HG03175 (cell line): ENCODE measurements at regions not wholly inside any gene's neighbourhood (a gene's known extent, or its start where the extent isn't known, plus 50 kb on each side); places are given as distances from the start of the nearest gene placed in this dataset.
"Not testable (repeated sequence)": the region's sequence is repeated elsewhere in the genome, so short reads cannot be mapped to it uniquely, and the experiment has no call there.

Experiments used
- ATAC-seq: cut with Tn5 transposase; IDR thresholded peaks from one replicate; pipeline ENCODE4 v1.9.1; 2021; ENCODE audit warnings: mild to moderate bottlenecking, moderate library complexity; ENCODE audit not compliant: unreplicated experiment

DNA sequence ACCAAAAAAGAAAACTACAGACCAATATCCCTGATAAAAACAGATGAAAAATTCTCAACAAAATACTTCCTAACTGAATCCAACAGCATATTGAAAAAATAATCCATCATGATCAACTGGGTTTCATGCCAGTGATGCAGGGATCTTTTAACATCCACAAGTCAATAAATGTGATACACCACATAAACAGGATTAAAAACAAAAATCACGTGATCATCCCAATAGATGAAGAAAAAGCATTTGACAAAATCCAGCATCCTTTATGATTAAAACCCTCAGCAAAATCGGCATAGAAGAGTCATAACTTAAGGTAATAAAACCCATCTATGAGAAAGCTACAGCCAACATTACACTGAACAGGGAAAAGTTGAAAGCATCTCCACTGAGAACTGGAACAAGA, 107.5 kb downstream of the DCLK3 start:
- ATAC-seq: no peak

DNA sequence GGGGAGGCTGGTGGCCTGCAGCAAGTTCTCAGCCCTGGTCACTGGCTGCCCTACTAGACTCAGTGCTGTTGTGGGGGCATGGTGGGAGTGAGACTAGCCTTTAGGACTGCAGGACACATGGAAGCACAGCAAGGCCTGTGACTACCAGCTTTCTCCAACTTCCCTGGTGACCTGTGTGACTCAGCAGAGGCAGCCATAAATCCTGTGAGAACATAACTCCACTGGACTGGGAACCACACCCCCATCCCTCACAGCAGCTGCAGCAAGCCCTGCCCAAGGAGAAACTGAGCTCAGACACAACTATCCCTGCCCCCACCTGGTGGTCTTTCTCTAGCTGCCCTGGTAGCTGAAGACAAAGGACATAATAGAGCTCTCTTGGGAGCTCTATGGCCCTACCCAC, 111.3 kb downstream of the DCLK3 start:
- ATAC-seq: no peak

DNA sequence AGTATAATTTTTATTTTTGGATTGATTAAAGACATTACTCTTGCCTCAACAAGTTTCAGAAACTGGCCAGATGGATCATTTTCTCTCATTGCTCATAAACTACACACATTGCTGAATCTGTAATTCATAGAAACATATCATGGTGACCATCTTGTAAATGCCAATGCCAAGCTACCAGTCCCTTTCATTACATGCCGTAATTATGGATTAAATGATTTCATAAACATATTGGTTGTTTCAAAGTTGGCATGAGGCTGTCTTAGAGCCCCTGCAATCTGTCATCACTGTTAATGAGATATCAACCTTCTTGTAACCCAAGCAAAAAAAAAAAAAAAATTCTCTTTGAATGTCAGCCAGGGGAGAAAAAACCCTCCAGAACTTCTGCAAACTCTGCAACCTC, 112.2 kb downstream of the DCLK3 start:
- no peak for ATAC-seq

DNA sequence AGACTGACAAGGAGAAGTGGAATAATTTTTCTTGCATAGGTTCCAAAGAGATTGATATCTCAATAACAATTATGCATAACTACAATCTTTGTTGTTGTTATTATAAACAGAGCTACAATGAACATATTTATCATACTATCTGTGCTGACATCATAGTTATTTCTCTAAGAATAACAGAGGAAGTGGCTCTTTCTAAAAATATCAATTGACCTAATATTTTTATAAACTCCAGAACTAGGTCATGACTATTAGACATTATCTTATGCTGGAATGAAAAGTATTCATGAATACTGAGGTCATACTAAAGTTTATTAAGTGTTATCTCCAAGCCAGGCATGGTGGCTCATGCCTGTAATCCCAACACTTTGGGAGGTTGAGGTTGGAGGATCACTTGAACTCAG, 114.1 kb downstream of the DCLK3 start:
- ATAC-seq: no peak

DNA sequence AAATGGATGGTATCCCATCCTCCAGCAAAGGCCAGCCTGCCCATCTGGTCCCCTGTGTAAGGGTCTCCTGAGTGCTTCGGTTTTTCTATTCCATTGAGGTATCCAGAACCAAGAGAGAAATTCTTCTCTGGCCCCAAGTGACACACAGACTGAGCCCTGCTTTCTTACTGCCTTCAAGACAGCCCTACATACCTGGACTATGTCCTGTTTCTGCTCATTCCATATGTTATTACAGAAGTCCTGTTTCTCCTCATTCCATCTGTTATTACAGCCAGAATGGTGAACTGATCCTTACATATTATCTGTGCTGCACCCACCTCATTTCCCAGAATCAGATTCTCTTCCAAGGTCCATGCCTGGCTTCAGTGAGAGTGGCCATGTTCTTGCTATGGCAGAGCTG, 115.2 kb downstream of the DCLK3 start:
- no peak for ATAC-seq

DNA sequence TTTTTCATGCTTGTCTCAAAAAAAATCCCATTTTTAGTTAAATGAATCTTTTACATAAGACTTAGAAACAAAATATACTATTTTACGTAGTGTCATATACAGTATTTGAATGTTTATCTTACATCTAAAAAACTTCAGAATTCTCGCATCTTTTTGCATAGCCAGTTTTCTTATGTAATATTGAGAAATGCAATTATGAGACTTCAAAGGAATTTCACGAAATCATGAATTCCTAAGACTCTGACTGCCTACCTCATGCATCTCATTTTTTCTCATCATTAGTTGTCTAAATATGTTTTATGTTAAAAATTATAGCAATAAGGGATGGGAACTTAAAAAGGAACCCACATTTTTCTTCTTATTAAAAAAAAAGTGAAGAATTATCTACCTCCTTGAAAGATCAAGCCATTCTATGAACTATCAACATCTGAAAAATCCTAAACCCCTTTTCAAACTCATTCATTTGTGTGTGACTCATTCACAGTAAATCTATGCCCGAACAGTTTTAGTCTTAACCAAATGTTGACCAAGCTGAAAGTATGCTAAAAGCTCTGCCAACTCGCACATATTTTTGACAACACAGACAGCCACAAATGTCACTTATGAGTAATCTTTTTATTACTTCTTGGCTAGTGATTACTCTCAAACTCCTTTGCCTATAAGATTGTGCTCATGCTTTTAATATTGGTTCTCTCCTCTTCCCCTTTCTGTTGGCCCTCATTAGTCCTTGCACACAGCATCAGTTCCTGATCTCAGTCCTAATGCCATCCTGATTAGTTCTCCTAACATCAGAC, 115.9 kb downstream of the DCLK3 start:
- ATAC-seq: peak; percentile 82

DNA sequence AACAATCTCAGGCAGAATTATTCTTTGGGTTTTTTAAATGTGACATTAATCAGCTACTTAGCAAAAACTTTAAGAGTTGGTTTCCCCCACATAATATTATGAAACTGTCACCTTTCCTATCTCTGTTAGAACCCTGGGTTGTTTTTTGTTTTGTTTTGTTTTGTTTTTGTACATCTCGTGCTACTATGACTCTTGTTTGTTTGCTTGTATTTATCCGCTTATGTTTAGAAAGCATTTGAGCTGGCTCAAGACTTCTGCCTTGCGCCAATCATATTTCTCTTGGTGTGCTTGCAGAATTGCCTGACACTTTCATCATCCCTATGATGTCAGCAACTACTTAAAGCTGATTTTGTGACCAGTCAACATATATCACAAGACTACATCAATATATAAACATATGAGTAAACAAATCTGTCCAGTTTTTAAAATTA, 116.9 kb downstream of the DCLK3 start:
- no peak for ATAC-seq

DNA sequence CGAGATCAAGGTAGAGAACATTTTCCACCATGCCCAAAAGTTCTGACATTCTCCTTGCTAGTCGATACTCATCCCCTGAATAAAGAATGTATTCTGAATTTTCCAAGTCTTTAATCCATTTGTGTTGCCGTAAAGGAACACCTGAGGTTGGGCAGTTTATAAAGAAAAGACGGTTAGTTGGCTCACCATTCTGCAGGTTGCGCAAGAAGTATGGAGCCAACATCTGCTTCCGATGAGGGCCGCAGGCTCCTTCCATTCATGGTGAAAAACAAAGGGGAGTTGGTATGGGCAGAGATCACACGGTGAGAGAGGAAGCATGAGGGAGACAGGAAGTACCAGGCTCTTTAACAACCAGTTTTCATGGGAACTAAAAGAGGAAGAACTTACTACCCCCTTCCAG, 121.2 kb downstream of the DCLK3 start:
- no peak for ATAC-seq

DNA sequence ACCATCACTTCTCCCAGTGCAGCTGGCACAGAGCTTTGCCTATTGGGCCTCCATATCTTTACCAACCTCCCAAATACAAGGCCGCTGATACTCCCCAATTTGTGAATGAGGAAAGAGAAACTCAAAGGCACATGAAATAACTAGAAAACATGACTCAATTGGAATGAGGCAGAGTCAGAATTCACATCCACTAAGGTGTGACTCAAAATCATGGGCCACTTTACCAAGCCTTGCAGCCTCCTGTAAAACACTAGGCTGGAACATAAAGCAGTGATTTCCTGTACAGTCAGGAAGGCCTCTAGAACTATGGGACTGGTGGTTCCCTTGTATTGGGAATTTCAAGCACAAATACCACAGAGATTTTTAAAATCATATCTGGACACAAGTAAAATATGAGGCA, 128.6 kb downstream of the DCLK3 start:
- no peak for ATAC-seq

DNA sequence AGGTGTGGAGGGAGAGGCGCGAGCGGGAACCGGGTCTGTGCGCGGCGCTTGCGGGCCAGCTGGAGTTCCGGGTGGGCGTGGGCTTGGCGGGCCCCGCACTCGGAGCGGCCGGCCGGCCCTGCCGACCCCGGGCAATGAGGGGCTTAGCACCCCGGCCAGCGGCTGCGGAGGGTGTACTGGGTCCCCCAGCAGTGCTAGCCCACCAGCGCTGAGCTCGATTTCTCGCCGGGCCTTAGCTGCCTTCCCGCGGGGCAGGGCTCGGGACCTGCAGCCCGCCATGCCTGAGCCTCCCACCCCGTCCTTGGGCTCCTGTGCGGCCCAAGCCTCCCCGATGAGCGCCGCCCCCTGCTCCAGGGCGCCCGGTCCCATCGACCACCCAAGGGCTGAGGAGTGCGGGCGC, 130.5 kb downstream of the DCLK3 start:
- not testable (repeated sequence) for ATAC-seq

DNA sequence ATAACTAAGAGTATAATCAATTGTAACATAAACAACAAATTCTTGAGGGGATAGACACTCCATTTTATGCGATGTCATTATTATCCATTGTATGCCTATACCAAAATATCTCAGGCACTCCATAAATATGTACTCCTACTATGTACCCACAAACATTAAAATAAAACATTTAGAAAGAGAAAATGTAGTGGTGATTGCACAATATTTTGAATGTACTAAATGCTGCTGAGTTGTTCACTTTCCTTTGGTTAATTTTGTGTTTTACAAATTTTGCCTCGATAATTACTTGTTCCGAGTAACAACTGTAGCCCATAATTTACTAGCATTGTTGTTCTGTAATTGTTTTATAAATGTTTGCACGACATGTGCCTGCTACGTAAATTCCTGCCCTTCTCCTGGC, 131.3 kb downstream of the DCLK3 start:
- no peak for ATAC-seq

DNA sequence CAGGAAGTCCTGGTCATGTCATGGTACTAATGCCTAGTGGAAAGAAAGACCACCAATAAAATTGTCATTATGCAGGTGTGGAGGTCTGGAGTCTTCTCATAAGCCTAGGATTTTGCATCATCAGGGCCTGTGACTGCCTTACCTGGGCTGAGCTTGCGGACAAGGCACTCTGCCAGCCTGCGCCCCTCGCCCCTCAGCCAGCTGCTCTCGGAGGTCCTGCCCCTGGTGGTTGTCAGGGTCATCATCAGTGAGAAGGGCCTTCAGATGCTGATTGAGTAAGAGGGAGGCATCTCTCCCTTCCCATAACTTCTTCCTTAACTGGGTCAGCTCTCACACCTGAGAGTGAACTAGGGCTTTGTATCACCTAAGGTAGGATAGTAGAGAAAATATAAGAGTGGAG, 132.8 kb downstream of the DCLK3 start:
- no peak for ATAC-seq

DNA sequence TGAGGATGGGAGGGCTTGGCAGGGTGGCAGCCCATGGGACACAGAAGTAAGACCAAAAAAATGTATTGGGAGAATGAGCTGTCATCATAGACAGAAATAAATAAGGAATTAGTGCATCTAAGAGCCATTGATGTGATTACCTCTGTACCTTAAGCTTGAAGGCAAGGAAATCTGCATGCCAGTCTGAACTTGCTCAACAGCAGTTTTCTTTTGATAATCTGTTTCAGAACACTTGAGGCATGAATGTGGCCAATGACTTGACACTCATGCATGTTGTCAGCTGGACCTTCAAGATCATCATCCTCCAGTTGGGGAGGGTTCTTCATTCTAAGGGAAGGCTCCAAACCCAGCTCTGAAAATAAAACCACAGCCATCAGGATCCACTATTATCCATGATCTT, 148.5 kb downstream of the DCLK3 start:
- ATAC-seq: no peak

DNA sequence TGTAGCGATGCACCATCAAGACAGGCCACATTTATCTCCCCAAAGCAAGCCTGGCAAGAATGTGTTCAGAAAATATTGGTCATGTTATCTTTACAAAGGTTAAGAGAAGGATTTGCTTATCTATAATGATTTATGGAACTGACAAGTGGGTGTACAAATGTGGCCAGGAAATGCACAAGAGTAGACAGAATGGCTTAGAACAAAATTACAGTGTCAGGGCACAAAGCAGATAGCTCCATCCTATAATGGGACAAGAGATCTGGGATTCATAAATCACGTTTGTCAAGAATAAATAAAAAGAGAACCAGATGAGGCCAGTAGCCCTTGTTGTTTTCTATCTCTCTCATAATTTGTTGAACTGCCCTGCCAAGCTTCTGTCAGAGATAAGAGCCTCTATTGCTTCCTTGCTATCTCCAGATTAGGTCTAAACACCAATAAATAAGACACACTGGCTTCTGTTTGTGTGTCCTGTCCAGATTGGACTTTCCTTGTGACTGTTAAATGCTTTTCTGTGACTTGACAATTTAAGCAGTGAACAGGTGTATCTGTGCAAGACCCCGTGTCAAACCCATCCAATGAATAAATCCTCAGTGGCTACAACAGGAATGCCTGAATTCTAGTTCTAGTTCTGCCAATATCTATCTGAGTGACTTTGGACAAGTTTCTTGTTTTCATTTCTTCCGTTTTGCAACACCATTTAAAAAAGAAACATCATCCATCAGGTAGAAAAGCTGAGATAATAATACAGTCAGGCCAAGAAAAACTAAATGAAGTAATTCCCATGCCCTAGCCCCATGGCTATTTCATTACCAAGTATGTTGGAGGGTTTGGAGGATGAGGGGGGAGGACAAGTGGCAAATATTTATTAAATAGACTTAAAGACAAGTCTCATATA, 157.2 kb downstream of the DCLK3 start:
- no peak for ATAC-seq

DNA sequence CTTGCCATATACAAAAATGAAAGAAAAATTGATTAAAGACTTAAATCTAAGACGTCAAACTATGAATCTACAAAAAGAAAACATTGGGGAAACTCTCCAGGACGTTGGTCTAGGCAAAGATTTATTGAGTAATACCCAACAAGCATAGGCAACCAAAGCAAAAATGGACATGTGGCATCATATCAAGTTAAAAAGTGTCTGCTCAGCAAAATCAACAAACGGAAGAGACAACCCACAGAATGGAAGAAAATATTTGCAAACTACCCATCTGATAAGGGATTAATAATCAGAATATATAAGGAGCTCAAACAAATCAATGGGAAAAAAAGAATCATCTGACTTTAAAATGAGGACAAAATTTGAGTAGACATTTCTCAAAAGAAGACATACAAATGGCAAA, 160.9 kb downstream of the DCLK3 start:
- ATAC-seq: no peak

DNA sequence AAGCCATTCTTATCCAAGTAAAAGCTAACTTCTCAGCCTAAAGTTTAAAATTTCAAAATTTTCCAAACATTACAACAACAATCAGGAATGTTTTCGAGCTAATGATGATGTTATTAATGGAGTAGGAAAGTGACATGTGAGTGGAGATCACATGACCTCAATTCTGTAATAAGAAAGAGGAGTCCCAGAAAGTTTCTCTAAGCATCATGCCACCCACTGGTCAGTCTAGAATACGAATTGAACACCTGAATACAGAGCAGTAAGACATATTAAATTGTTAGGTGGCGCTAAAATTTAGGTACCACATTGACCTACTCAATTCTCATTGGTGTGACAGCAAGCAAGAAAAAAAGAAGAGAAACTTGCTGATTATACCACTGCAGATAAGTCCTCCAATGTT, 163.9 kb downstream of the DCLK3 start:
- no peak for ATAC-seq
